ENCODE measurements at regions not wholly inside any gene's neighbourhood (a gene's known extent, or its start where the extent isn't known, plus 50 kb on each side); places are given as distances from the start of the nearest gene placed in this dataset.

DNA sequence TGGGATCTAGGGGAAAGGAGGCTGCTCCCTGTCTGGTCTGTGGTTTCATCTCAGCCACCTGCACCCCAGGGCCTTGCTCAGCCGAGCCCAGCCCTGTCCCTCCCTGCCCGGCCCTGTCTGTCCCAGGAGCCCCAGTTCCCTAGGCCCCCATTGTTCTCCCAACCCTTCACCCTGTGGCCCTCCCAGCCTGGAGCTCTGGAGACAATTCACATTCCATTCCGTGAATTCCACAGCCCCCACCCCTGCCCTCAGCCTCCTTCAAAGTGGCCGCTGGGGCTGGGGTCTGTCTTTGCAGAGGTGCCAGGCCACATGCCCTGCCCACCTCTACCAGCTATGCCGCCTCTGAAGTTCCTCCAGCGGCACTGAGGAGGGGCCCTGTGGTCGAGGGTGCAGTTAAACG is 77.9 kb upstream of the WNT11 start:
- H2AFZ ChIP-seq (ENCODE audit: low read length), result no peak overlapping the region
- no peak overlapping the region for H3K4me3 ChIP-seq (ENCODE audit: low read depth, low read length, poor library complexity, severe bottlenecking)
- no peaks in the 10 kb centered on the region for H3K9me2 ChIP-seq (ENCODE audit: insufficient read depth, low read length)
- BruUV-seq (replicated peaks), result no TSS peak
- ChIA-PET CTCF (ENCODE audit: unreplicated experiment) (no interaction called here), POLR2A (interaction anchor here (1.9 kb wide), 1 partner anchor 9 kb away, joined by 6 read pairs; no protein-coding TSS in a partner anchor)
- intact Hi-C loops (cut with micrococcal nuclease; ENCODE audit: unreplicated experiment), result no loop called here
- no peaks in the 10 kb centered on the region for H3K9me3 ChIP-seq (ENCODE audit: low read length)
- H3K27ac ChIP-seq (ENCODE audit: low read depth, low read length, poor library complexity, severe bottlenecking), result no peak overlapping the region
- no peak overlapping the region for H3K4me2 ChIP-seq (ENCODE audit: low read length)
- no peaks in the 10 kb centered on the region for H3K79me2 ChIP-seq (ENCODE audit: insufficient read depth, low read depth, low read length)
- no peak for DNase-seq (ENCODE audit: low spot score)
- no peaks in the 10 kb centered on the region for H4K20me1 ChIP-seq (ENCODE audit: insufficient read depth, low read length)
- H3K36me3 ChIP-seq (ENCODE audit: insufficient read depth, low read length), result no peaks in the 10 kb centered on the region
- TF ChIP-seq, protein P1, sequence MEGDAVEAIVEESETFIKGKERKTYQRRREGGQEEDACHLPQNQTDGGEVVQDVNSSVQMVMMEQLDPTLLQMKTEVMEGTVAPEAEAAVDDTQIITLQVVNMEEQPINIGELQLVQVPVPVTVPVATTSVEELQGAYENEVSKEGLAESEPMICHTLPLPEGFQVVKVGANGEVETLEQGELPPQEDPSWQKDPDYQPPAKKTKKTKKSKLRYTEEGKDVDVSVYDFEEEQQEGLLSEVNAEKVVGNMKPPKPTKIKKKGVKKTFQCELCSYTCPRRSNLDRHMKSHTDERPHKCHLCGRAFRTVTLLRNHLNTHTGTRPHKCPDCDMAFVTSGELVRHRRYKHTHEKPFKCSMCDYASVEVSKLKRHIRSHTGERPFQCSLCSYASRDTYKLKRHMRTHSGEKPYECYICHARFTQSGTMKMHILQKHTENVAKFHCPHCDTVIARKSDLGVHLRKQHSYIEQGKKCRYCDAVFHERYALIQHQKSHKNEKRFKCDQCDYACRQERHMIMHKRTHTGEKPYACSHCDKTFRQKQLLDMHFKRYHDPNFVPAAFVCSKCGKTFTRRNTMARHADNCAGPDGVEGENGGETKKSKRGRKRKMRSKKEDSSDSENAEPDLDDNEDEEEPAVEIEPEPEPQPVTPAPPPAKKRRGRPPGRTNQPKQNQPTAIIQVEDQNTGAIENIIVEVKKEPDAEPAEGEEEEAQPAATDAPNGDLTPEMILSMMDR (conservative IDR thresholded peaks at IDR 0.05; ENCODE audit: low read length), result no peak
- TF ChIP-seq EZH2phosphoT487 (IDR thresholded peaks at IDR 0.05; ENCODE audit: borderline replicate concordance, low read depth, low read length), result no peak
- peaks cover 8% of the 10 kb centered on the region for H3K4me1 ChIP-seq (ENCODE audit: insufficient read depth, low read length, poor library complexity, severe bottlenecking)

DNA sequence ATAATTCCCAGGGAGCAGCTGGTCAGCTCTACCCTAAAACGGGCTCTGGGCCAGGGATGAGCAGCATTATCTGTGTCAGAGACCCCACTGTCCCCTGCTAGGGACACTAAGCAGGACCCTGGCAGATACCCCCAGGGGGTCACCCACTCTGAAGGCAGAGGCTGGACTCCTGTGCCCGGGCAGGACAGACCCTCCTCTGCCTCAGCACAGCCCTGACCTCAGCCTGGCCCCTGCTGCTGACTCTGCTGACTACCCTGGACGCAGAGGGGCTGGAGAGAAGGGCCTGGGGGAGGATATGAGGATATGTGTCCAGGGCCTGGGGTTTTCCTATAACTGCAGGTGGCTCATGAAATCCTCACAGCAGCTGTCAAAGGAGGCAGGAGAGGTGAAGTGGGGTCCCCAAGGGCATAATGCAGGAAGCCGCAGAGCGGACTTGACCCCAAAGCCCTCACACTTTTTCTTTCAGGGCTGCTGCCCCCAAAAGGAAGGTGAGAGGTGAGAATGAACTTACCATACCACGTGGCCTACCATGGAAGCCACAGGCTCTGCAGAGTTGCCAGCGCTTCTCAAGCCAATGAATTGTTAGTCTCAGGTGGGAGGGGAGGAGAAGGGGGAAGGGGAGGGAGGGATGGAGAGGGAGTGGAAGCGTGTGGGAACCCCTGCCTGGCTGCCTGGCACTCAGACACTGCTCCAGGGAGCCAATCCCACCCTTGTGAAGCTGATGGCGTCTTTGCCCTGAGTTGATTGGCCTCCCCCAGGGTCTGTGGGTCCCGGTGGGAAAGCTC is 76.7 kb upstream of the WNT11 start:
- Histone ChIP-seq H3K4me2 (ENCODE audit: low read length) (no peak overlapping the region), H3K9me2 (ENCODE audit: insufficient read depth, low read length) (no peaks in the 10 kb centered on the region), H3K4me1 (ENCODE audit: insufficient read depth, low read length, poor library complexity, severe bottlenecking) (peaks cover 5% of the 10 kb centered on the region), H3K27ac (ENCODE audit: low read depth, low read length, poor library complexity, severe bottlenecking) (no peak overlapping the region), H3K79me2 (ENCODE audit: insufficient read depth, low read depth, low read length) (no peaks in the 10 kb centered on the region), H3K4me3 (ENCODE audit: low read depth, low read length, poor library complexity, severe bottlenecking) (no peak overlapping the region), H2AFZ (ENCODE audit: low read length) (no peak overlapping the region), H3K9me3 (ENCODE audit: low read length) (no peaks in the 10 kb centered on the region), H4K20me1 (ENCODE audit: insufficient read depth, low read length) (no peaks in the 10 kb centered on the region), H3K36me3 (ENCODE audit: insufficient read depth, low read length) (no peaks in the 10 kb centered on the region)
- ChIA-PET POLR2A (interaction anchor here (1.9 kb wide), 1 partner anchor 10 kb away, joined by 6 read pairs; no protein-coding TSS in a partner anchor), CTCF (ENCODE audit: unreplicated experiment) (no interaction called here)
- no TSS peak for BruUV-seq (replicated peaks)
- DNase-seq (ENCODE audit: low spot score), result no peak
- intact Hi-C loops (cut with micrococcal nuclease; ENCODE audit: unreplicated experiment), result no loop called here
- TF ChIP-seq, protein P1 (conservative IDR thresholded peaks at IDR 0.05; ENCODE audit: low read length), result no peak
- no peak for TF ChIP-seq EZH2phosphoT487 (IDR thresholded peaks at IDR 0.05; ENCODE audit: borderline replicate concordance, low read depth, low read length)

DNA sequence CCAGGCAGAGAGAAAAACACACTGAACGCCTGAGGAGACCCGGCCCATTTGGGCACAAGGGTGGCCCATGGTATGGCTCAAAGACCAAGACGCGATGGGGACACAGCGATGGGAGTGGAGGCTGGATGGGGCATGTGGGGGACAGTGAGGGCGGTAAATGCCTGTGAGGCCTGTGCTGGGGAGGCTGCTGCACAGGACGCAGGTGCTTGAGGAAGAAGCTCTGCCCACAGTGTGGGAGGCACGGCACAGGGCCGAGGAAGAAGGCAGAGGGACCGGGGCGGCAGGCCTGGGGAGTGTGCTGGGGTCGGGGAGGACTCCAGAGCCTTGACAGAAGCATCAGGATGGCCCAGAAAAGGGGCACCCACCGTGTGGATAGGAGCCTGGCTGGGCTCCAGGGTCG is 75.9 kb upstream of the WNT11 start:
- H3K4me1 ChIP-seq (ENCODE audit: insufficient read depth, low read length, poor library complexity, severe bottlenecking), result peaks cover 10% of the 10 kb centered on the region
- no peak overlapping the region for H3K4me3 ChIP-seq (ENCODE audit: low read depth, low read length, poor library complexity, severe bottlenecking)
- H3K79me2 ChIP-seq (ENCODE audit: insufficient read depth, low read depth, low read length), result no peaks in the 10 kb centered on the region
- TF ChIP-seq EZH2phosphoT487 (IDR thresholded peaks at IDR 0.05; ENCODE audit: borderline replicate concordance, low read depth, low read length), result no peak
- TF ChIP-seq, protein P1 (conservative IDR thresholded peaks at IDR 0.05; ENCODE audit: low read length), result no peak
- no peaks in the 10 kb centered on the region for H3K36me3 ChIP-seq (ENCODE audit: insufficient read depth, low read length)
- no peaks in the 10 kb centered on the region for H3K9me3 ChIP-seq (ENCODE audit: low read length)
- H4K20me1 ChIP-seq (ENCODE audit: insufficient read depth, low read length), result no peaks in the 10 kb centered on the region
- no peaks in the 10 kb centered on the region for H3K9me2 ChIP-seq (ENCODE audit: insufficient read depth, low read length)
- CTCF ChIA-PET (ENCODE audit: unreplicated experiment), result no interaction called here
- H3K4me2 ChIP-seq (ENCODE audit: low read length), result no peak overlapping the region
- no peak overlapping the region for H3K27ac ChIP-seq (ENCODE audit: low read depth, low read length, poor library complexity, severe bottlenecking)
- no peak overlapping the region for H2AFZ ChIP-seq (ENCODE audit: low read length)
- no TSS peak for BruUV-seq (replicated peaks)
- no peak for DNase-seq (ENCODE audit: low spot score)
- intact Hi-C loops (cut with micrococcal nuclease; ENCODE audit: unreplicated experiment), result no loop called here
- POLR2A ChIA-PET, result no interaction called here
